ENCODE measurements at regions not wholly inside any gene's neighbourhood (a gene's known extent, or its start where the extent isn't known, plus 50 kb on each side); places are given as distances from the start of the nearest gene placed in this dataset.

DNA sequence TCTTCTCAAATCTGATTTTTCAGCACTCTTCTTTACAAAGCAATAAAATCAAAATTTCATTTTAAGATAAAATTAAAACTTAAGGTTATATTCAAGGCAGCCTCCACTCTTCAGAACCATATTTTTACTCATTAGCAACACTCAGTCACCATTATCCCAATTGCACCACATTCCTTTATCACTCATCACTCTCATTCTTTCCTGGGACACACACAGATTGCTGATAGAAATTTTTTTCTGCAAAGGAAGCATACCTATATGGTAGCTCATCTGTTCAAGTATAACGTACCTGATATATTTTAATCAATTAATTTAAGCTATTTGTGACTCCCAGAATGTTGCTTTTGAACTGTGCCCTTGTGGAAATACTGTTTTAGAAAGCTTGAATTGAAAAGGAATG lies 1559.3 kb upstream of the ZEB2 start:
- TF ChIP-seq, protein P1, sequence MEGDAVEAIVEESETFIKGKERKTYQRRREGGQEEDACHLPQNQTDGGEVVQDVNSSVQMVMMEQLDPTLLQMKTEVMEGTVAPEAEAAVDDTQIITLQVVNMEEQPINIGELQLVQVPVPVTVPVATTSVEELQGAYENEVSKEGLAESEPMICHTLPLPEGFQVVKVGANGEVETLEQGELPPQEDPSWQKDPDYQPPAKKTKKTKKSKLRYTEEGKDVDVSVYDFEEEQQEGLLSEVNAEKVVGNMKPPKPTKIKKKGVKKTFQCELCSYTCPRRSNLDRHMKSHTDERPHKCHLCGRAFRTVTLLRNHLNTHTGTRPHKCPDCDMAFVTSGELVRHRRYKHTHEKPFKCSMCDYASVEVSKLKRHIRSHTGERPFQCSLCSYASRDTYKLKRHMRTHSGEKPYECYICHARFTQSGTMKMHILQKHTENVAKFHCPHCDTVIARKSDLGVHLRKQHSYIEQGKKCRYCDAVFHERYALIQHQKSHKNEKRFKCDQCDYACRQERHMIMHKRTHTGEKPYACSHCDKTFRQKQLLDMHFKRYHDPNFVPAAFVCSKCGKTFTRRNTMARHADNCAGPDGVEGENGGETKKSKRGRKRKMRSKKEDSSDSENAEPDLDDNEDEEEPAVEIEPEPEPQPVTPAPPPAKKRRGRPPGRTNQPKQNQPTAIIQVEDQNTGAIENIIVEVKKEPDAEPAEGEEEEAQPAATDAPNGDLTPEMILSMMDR (IDR thresholded peaks at IDR 0.05), result no peak
- TF ChIP-seq POLR2A (IDR thresholded peaks at IDR 0.05), result no peak
